GM18502 (cell line): ENCODE measurements at regions not wholly inside any gene's neighbourhood (a gene's known extent, or its start where the extent isn't known, plus 50 kb on each side); places are given as distances from the start of the nearest gene placed in this dataset.
"Not testable (repeated sequence)": the region's sequence is repeated elsewhere in the genome, so short reads cannot be mapped to it uniquely, and the experiment has no call there.

Experiments used
- ATAC-seq: cut with Tn5 transposase; IDR thresholded peaks from one replicate; pipeline ENCODE4 v1.9.1; 2021; ENCODE audit warnings: mild to moderate bottlenecking; ENCODE audit not compliant: unreplicated experiment, poor library complexity

- no peak for ATAC-seq
These were observed 201.4 kb downstream of the BLID start for GRCh38 chr11:121914508-121915059.

- no peak for ATAC-seq
These were observed 206.4 kb downstream of the BLID start for GRCh38 chr11:121909596-121909995.

GRCh38 chr11:121907379-121907778, 208.6 kb downstream of the BLID start:
- no peak for ATAC-seq

- no peak for ATAC-seq
These were observed 211.9 kb downstream of the BLID start for GRCh38 chr11:121904148-121904547.

- ATAC-seq = no peak
These were observed 214.1 kb downstream of the BLID start for GRCh38 chr11:121901886-121902285.

GRCh38 chr11:121901417-121901816, 214.6 kb downstream of the BLID start:
- not testable (repeated sequence) for ATAC-seq

- no peak for ATAC-seq
These were observed 216.5 kb downstream of the BLID start for GRCh38 chr11:121899520-121899919.

GRCh38 chr11:121898903-121899302, 217.1 kb downstream of the BLID start:
- ATAC-seq = no peak

- no peak for ATAC-seq
These were observed 220.1 kb downstream of the BLID start for GRCh38 chr11:121895919-121896318.

- no peak for ATAC-seq
These were observed 221.4 kb downstream of the BLID start for GRCh38 chr11:121894581-121894980.

GRCh38 chr11:121892863-121893262, 223.2 kb downstream of the BLID start:
- ATAC-seq = no peak

- ATAC-seq = no peak
These were observed 223.8 kb downstream of the BLID start for GRCh38 chr11:121892131-121892681.

GRCh38 chr11:121890946-121891515, 225.0 kb downstream of the BLID start:
- ATAC-seq = no peak

GRCh38 chr11:121890377-121890776, 225.6 kb downstream of the BLID start:
- no peak for ATAC-seq

- no peak for ATAC-seq
These were observed 226.1 kb downstream of the BLID start for GRCh38 chr11:121889931-121890330.

GRCh38 chr11:121889186-121889585, 226.8 kb downstream of the BLID start:
- ATAC-seq = no peak

- no peak for ATAC-seq
These were observed 227.9 kb downstream of the BLID start for GRCh38 chr11:121887976-121888557.

- no peak for ATAC-seq
These were observed 228.4 kb downstream of the BLID start for GRCh38 chr11:121887569-121887968.

- ATAC-seq = no peak
These were observed 229.0 kb downstream of the BLID start for GRCh38 chr11:121886996-121887395.

GRCh38 chr11:121886005-121886734, 229.8 kb downstream of the BLID start:
- ATAC-seq = no peak

GRCh38 chr11:121884626-121885025, 231.4 kb downstream of the BLID start:
- ATAC-seq = no peak
